Right lobe of liver (tissue), 4 donors: ENCODE measurements at regions not wholly inside any gene's neighbourhood (a gene's known extent, or its start where the extent isn't known, plus 50 kb on each side); places are given as distances from the start of the nearest gene placed in this dataset.

ENCODE experiments used
- CTCF ChIP-seq, 4 donors: fragments of 200-600 bp in 3 of 4; fragments of 450-650 bp in 1 of 4; IDR thresholded peaks; one replicate each; pipeline versions ENCODE4 v1.5.1 to v1.8.0; 2016 to 2022; ENCODE audit warnings: antibody characterized with exemption in 4 of 4, mild to moderate bottlenecking in 2 of 4
- POLR2A ChIP-seq: fragments of 450-650 bp; IDR thresholded peaks from one replicate; pipeline ENCODE4 v1.6.1; 2017; ENCODE audit warnings: antibody characterized with exemption, mild to moderate bottlenecking
- donor health status: DM: no; HTN: no; CAD: no.
- donor health status: DM: no; HTN: no; CAD: no.
- donor health status: DM: no; HTN: yes; CAD: no.

GRCh38 chr10:64081947-64082482, 560.8 kb downstream of the REEP3 start:
- no peak for TF ChIP-seq CTCF (IDR thresholded peaks at IDR 0.05)
- no peak for TF ChIP-seq POLR2A
